Right renal pelvis (tissue), 4 donors: ENCODE measurements at regions not wholly inside any gene's neighbourhood (a gene's known extent, or its start where the extent isn't known, plus 50 kb on each side); places are given as distances from the start of the nearest gene placed in this dataset.

Experiments
- DNase-seq, 4 donors: peaks; one replicate each; pipeline ENCODE4 v3.0.0-alpha.2; 2013; ENCODE audit warnings: low read depth in 4 of 4, low spot score in 3 of 4, missing footprints in 1 of 4

DNA sequence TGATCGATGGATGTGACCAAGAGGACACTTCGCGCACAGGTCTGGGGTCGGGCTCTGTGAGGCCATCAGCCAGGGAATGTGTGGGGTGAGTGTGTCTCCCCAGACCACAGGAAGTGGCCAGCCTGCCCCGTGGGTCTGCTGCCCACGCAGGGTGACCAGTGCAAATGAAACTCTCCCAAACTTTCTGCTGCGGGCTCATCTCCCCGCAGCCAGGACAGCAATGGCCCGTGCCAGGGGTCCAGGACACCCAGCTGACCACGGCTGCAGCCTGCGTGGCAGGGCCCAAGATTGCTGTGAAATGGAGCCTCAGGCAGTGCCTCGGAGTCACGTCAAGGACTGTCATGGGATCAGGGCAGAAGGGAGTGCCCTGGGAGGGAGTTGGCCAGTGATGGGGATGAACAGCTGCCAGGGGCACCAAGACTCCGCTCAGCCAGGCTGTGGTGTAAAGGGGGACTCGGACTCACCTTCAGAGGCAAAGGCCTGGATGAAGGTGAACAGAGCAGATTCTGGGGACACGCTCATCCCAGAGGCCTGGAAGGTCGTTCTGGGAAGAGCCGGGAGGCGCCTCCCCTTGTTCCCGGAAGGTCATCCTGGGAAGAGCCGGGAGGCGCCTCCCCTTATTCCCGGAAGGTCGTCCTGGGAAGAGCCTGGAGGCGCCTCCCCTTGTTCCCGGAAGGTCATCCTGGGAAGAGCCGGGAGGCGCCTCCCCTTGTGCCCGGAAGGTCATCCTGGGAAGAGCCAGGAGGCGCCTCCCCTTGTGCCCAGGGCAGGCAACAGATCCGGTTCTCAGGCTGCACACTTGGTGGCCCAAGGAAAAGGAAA is 252.6 kb downstream of the BRD1 start:
- DNase-seq, result no peak

DNA sequence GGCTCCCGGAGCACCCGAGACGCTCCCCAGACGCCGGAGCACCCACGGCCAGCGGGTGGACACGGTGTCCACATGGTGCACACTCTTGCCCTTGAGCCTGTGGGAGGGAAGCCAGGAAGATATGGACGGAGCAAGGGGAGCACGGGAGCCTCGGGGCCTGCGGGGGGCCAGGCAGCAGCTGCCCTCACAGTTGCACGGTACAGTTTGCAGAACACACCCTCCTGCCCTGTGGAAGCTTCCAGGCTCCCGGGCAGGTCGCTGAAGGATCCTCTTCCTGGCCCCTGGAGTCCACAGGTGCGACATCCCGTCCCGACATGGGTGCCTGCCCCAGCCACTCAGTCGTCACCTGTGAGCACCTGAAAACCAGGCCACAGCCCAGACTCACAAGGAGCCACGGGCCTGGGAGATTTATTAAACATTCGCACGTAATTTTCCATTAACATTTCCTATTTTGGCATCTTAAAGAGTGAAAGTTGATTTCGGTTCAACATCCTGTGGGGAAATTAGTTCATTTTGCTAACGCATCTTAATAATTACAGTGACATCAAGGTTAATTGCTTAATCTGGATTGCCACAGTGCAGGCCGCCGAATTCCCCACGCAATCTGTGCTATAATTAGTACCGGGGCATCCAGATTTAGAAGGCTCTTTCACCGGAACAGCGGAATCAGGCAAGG is 253.3 kb downstream of the BRD1 start:
- no peak for DNase-seq

DNA sequence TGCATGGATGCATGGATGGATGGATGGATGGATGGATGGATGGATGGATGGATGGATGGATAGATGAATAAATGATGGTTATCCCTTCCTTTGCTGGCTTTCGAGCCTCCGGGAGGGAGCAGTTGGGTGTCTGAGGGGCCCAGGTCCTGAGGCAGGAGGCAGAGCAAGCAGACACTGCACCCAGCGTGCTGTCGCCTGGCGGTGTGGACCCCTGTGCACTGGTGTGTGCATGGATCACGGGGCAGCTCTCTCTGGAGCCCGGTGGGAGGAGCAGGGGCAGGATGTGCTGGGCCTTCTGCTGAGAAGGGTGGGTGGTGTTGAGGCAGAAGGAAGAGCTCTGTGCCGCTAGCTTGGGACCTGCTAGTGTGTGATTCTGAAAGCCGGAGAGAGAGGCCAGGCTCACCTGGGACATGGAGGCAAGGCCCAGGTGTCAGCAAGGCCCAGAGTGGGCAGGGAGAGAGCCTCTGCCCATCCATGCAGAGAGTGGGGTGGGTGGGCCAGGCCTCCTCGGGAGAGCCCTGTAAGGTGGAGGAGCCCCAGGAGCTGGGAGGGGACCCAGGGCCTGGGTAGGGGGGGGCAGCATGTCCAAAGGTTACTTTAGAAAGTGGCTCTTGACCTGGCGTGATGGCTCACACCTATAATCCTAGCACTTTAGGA is 254.4 kb downstream of the BRD1 start:
- DNase-seq, result no peak

DNA sequence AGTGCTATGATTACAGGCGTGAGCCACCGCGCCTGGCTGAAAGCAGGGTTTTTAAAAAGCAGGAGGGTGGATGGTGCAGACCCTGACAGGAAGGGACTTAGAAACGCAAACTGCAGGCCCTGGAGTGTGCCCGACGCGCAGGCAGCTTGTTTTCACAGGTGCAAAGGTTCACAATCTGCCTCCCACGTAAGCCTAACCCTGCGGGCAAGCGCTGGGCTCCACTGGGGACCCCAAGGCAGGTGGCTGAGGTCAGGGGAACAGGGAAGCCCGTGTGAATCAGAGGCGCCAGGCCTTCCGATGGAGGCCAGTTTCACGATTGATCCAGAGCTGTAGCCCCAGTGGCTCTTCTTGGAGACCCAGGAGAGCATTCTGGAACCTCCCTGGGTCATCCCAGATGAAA is 256.3 kb downstream of the BRD1 start:
- no peak for DNase-seq

DNA sequence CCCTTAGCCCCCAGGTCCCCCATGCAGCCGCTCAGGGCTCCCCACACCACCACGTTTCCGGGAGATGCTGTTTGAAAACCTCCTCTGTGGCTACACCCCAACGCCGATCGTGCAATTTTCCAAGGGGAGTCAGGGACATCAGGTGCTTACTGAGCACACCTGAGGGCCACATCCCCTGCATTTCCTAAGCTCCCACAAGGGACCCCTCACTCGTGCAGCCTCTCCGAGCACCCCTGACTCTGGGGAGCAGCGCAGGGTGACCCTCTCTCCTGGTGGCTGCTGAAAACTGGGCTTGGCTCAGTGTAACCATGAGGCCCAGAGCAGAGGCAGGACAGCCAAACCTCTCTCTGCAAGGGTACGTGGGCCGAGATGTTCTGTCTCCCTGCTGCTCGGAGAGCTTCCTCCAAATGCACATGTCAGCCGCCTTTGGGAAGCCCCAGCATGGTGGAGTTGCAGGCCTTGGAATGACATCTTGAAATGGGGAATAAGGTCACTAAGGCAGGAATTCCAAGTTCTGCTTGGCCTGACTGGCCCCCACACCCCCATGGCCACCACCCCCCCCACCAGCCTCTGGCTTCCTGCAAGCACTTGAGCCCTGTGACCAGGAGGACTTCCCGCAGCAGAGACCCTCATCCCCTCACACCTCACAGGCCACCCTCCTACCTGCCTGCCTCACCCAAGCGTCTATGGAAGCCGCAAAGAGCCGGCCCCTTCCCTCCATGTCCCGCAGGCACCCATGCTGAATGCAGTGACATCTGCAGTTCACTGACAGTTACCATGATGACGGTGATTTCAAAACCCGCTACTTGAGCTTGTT is 257.4 kb downstream of the BRD1 start:
- no peak for DNase-seq

DNA sequence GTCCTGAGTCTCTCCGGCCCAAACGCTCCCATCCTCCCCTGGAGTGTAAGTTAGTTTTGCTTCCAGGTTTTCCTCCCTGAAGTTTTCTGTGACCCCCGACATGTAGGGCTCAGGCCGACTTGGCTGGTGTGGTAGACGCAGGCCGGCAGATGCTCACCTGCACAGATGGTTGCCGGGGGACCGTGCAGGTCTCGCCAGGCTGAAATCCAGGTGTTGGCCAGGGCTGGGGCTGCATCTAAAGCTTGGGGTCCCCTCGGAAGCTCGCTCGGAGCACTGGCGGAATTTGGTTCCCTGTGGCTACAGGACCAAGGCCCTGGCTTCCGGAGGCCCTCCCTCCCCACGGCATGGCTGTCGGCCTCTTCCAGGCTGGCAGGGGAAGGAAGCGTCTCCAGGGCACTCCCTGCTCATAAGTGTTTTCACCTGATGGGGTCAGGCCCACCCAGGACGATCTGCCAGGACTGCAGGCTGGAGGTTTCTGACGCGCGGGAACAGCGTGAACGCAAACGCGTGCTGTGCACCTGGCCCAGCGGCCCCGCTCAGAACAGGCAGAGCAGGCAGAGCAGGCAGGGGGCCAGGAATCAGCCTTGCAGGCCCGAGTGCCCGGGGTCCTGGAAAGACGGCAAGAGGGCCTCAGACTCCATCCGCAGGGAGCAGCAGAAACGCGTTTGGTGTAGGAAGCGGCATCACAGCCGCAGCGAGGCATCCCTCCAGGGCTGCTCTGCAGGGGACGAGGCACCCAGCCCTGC is 258.2 kb downstream of the BRD1 start:
- DNase-seq, result no peak

DNA sequence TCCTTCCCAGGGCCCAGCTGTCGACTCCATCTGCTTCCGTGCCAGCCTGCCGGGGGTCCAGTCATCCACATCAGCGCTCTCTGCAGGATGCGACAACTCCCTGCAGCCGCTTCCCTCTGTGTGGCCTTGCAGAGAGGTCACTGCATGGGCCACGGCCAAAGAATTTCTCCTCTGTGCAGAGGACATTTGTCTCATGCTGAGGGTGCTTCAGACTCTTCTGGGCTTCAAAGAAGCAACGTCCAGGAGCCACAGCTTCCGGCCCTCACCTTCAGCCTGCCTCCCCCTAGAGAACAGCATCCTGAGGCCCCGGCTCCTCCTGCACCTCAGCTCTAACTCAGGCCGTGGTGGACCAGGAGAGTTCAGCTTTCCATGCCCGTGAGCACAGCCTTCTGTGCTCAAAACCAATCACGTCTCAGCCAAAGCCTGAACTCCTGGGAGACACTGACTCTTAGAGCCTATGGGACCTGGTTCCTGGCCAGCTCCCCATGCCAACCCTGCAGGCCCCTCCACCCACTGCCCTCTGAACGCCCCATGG is 258.9 kb downstream of the BRD1 start:
- no peak for DNase-seq

DNA sequence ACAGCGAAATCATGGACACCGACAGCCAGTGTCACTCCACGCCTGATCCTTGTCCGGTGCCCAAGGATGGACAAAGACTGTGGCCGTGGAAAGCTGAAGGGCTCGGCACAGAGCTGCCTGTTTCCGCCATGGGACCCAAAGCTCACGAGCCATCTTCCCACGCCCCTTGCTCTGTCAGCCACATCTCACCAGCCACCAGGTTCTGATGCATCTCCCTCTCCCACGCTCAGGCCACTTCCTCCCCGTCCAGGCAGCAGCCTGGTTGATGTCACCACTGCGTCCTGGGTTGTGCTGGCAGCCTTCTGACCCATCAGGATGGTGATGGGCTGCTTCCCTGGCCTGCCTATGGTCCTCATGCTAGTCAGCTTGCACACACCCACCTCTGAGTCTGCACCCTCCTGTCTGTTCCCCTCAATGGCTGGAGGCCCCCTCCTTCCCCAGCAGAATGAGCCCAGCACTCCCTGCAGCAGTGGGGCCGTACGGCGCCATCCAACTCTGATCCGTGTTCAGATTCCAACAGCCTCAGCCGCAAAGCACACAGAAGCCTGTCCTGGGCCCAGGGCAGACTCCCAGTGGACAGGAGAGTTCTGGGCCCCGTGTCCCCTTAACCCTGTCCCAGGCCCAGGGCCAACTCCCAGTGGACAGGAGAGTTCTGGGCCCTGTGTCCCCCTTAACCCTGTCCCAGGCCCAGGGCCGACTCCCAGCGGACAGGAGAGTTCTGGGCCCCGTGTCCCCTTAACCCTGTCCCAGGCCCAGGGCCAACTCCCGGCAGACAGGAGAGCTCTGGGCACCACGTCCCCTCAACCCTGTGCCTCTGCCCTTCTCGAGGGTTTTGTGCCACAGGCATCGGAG is 259.5 kb downstream of the BRD1 start:
- DNase-seq, result no peak

DNA sequence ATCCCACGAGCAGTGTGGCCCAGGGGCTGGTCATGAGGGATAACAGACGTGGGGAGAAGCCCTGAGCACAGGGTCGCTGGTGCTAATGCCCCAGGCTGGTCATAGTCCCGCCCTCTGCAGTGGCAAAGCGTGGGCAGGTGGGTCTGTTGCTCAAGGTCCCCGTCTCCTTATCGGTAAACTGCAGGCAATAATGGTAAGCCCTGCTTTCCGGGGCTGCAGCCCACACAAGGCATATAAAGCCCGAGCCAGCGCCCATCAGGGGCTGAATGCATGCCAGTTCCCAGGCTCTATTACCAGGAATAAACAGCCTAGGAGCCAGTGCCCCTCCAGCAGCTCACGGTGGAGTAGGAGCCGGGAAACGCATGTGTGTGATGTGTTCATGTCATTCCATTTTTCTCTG is 261.0 kb downstream of the BRD1 start:
- no peak for DNase-seq

DNA sequence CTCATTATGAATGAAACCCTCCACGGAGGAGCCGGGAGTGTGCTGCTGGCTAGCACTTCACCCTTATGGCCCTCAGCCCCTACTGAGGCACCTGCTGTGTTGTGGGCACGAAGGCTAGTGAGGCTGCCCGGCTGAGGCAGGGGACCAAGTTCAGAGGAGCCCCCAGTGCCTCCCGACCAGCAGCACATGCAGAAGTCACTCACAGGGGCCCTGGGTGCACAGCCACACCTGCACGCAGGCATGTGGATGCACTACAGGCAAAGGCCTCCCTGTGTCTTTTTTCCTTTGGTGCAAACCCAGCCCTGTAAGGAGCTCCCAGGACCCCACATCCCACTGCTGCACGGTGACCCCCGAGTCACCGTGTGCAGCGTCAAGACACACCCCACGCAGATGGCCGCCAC is 261.5 kb downstream of the BRD1 start:
- DNase-seq, result no peak

DNA sequence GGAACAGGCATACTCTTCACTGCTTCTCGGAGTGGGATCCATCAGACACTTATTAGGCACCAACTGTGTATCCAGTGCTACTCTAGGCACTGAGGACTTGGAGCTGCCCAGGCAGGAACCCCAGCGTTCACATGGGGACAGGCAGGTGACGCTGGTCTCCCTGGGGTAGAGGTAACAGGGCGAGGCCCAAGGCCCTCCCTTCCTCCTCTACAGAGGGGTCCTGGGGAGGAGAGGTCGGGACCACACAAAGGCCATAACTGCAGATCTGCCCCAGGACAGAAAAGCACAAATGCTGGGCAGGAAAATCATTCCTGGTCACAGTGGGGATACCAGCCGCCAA is 262.2 kb downstream of the BRD1 start:
- no peak for DNase-seq

DNA sequence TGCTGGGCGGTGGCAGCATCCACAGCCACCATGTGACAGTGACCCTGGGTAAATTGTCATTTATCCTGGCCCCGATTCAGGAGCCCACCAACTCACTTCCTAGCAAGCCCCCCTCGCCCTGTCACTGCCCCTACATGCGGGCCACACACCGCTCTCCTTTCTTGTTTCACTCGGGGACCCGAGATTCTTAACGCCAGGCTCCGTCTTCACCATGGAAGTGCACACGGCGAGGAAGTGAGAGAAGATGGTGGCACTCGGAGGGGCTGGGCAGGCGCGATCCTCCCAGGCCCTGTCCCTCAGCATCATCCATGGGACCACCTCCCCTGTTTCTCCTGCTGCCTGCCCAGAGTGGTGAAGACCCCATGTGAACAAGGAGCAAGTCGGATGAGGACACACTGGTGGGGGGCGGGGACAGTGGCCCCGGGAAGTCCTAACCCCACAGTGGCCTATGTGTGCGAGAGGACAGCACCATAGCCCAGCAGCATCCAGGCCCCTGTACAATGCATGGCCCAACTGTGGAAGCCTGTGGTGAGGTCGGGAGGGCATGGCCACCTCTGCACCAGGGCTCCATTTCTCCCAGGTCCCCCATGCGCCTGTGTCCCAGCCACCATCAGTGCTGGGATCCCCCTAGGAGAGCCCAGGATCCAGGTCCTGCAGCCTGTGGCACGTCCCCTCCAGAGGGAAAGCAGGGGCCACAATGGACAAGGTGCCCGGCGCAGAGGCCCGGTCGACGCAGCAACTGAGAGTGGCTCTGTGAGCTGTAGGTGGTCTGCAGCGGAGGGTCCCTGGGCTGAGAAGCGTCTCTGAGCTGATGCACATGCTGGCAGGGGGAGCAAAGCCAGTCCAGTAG is 262.8 kb downstream of the BRD1 start:
- no peak for DNase-seq

DNA sequence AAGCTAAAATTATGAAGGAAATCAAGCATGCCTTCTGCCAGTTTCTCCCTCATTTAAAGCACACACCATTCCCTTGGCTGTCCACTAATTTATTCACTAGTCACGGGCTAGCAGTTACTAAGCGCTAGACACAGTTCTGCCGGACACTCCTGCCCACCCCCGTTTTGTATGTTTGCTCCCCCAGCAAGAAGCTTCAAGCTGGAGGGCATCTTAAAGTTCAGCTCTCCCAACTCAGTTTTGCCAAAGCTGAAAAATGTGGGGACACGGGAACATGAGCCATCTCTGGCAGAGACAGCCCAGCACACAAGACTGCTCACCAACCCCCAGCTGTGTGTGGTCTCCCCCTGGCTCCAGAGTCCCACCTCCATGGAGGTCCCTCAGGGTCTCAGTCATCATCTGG is 263.6 kb downstream of the BRD1 start:
- no peak for DNase-seq

DNA sequence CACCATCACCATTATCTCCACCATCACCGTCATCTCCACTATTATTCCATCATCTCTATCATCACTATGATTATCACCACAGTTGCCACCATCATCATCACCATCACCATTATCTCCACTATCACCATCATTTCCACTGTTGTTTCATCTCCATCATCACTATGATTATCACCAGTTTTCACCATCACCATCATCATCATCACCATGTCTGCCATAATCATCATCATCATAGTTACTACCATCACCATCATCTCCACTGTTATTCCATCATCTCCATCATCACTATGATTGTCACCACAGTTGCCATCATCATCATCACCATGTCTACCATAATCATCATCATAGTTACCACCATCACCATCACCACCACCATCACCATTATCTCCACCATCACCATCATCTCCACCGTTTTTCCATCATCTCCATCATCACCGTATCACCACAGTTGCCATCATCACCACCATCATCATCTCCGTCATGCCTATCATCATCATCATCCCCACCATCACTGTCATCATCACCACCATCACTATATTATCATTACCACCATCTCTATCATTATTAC is 264.9 kb downstream of the BRD1 start:
- DNase-seq, result no peak

DNA sequence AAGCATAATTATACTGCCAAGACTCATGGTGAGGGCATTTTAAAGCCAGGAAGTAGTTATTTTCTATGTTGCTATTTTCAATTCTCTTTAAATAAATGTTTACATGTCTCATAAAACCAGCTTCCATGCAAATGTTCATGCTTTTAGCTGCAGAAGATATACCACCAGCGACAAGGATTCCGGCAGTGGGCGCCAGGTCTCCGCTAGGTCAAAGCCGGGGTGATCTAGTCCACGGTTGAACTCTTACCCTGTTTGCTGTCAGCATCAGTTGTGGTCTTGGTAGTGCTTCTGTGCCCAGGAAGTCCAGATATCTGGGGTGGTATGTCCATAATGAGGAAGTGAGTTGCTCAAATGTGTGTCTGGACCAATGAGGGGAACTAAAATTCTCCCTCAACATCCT is 265.7 kb downstream of the BRD1 start:
- no peak for DNase-seq

DNA sequence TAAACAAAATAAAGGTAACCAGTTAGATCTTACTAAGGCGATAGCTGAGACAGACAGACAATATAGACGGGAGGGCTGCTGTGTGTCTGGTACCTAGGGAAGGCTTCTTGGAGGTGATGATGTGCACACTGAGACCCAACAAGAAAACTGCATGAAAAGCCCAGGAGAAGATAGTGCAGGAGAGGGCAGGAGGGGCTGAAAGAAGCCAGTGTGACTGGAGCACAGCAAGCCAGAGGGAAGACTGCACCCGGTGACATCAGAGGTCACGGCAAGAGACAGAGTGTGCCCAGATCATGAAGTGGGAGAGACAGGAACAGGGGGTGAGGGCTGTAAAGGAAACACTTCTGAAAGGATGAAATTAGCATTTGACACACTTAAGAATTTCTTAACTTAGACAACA is 266.3 kb downstream of the BRD1 start:
- no peak for DNase-seq

DNA sequence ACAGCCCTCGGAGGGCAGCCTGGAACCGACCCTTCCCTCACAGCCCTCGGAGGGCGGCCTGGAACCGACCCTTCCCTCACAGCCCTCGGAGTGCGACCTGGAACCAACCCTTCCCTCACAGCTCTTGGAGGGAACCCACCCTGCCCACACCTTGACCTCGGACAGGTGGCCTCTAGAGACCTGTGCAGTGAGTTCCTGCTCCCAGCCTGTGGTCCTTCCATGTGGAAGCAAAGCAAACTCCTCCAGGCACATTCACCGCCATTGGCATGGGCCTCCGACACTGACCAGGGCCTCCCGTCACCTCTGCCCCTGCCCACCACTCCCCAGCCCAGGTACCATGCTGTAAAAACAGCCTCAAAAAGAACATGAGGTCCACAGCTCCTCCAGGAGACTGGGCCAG is 272.1 kb downstream of the BRD1 start:
- DNase-seq, result no peak

DNA sequence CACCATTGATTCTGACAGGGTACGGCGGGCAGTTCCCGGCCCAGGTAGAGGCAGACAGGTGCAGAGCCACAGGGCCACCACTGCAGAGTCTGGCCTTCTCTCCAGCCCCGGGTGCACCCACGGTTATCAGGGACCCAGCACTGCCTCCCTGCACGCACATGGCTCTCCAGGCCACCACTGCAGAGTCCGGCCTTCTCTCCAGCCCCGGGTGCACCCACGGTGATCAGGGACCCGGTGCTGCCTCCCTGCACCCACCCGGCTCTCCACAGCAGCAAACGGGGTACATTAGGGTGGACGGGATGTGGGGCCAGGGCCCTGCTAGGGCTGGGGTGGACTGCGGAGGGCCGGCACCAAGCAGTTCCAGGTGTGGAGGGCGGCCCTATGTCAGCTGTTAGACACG is 272.9 kb downstream of the BRD1 start:
- no peak for DNase-seq
